ENCODE measurements at regions not wholly inside any gene's neighbourhood (a gene's known extent, or its start where the extent isn't known, plus 50 kb on each side); places are given as distances from the start of the nearest gene placed in this dataset.

DNA sequence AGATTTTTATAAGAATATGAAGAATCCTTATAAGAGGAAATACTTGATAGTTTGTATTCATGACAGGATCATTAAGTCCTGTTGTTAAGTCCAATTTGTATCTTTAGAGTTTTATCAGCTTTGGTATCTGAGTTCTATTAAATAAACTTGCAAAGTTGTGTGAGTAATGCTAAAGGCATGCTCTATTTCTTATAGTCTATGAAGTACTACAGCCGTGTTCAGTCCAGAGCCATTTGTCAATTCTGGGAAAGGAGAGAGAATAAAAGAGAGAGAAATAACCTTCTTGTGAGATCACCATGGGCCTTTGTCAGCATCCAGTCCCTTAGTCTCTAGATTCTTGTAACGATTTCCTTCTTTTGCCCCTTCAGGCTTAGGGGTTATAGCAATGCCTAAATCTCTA, 181.2 kb upstream of the POU3F2 start (continued):
- no peak for TF ChIP-seq CEBPZ (IDR thresholded peaks at IDR 0.05; ENCODE audit: low read depth, low read length)
- TF ChIP-seq JUND (IDR thresholded peaks at IDR 0.05; ENCODE audit: low read depth, low read length), result no peak
- no peak for TF ChIP-seq CBX3 (IDR thresholded peaks at IDR 0.05; ENCODE audit: borderline replicate concordance, low read depth)
- TF ChIP-seq JUNB (IDR thresholded peaks at IDR 0.05), result no peak

DNA sequence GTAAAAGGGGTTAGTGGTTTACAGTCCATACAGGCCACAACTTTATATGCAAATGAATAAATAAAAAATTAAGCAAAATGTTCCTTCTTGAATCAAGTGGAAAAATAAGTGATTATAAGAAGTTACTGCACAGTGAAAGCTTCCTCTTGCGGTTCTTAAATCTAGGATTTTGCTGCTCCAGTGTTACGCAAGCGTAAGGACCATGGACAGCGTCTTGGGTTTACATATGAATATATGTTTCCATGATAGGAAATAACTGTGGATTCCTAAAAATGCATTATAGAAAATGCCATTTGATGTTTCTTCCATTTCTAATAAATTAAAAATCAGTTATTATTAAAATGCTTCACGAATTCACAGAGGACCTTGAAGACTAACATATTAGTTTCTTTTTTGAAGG, 176.6 kb upstream of the POU3F2 start:
- POLR2A ChIA-PET, result interaction anchor here (0.6 kb wide), 1 partner anchor 129 kb away, joined by 4 read pairs; no protein-coding TSS in a partner anchor
- Histone ChIP-seq H3K4me2 (ENCODE audit: control insufficient read depth, insufficient read depth) (no peak overlapping the region), H3K4me3 (no peak overlapping the region), H3K27ac (ENCODE audit: control insufficient read depth, insufficient read depth) (no peak overlapping the region), H3K4me1 (ENCODE audit: control insufficient read depth, insufficient read depth, low read length) (no peaks in the 10 kb centered on the region), H2AFZ (ENCODE audit: control insufficient read depth, low read depth, low read length) (no peak overlapping the region), H3K36me3 (ENCODE audit: control insufficient read depth in 2 of 2, insufficient read depth in 2 of 2, low read length in 1 of 2) (no peaks in the 10 kb centered on the region), H3K79me2 (ENCODE audit: control insufficient read depth, insufficient read depth, low read length) (no peaks in the 10 kb centered on the region), H3K9ac (ENCODE audit: control insufficient read depth, insufficient read depth, low read length) (no peak overlapping the region), H4K20me1 (ENCODE audit: control insufficient read depth, insufficient read depth) (no peaks in the 10 kb centered on the region), H3K9me3 (replicated peaks; ENCODE audit: control insufficient read depth, insufficient read depth, low read length) (no peaks in the 10 kb centered on the region), H3K27me3 (replicated peaks in 1 of 2; ENCODE audit: control insufficient read depth in 2 of 2, insufficient read depth in 2 of 2, low read length in 1 of 2) (no peaks in the 10 kb centered on the region)
- DNase-seq (ENCODE audit: low read depth, low spot score) (no peak), FAIRE-seq (no peak), ATAC-seq (no peak)
- TF ChIP-seq, protein P1, sequence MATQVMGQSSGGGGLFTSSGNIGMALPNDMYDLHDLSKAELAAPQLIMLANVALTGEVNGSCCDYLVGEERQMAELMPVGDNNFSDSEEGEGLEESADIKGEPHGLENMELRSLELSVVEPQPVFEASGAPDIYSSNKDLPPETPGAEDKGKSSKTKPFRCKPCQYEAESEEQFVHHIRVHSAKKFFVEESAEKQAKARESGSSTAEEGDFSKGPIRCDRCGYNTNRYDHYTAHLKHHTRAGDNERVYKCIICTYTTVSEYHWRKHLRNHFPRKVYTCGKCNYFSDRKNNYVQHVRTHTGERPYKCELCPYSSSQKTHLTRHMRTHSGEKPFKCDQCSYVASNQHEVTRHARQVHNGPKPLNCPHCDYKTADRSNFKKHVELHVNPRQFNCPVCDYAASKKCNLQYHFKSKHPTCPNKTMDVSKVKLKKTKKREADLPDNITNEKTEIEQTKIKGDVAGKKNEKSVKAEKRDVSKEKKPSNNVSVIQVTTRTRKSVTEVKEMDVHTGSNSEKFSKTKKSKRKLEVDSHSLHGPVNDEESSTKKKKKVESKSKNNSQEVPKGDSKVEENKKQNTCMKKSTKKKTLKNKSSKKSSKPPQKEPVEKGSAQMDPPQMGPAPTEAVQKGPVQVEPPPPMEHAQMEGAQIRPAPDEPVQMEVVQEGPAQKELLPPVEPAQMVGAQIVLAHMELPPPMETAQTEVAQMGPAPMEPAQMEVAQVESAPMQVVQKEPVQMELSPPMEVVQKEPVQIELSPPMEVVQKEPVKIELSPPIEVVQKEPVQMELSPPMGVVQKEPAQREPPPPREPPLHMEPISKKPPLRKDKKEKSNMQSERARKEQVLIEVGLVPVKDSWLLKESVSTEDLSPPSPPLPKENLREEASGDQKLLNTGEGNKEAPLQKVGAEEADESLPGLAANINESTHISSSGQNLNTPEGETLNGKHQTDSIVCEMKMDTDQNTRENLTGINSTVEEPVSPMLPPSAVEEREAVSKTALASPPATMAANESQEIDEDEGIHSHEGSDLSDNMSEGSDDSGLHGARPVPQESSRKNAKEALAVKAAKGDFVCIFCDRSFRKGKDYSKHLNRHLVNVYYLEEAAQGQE (IDR thresholded peaks at IDR 0.05; ENCODE audit: low read depth, low read length), result peak; percentile 86
- TF ChIP-seq ZBTB33 (IDR thresholded peaks at IDR 0.05) (no peak), MXI1 (IDR thresholded peaks at IDR 0.05; ENCODE audit: low read depth, low read length) (no peak), IRF4 (IDR thresholded peaks at IDR 0.05; ENCODE audit: low read depth, low read length) (no peak), SP1 (IDR thresholded peaks at IDR 0.05; ENCODE audit: low read depth, low read length) (no peak)
- 61% methylated on average over 5 of the region's 5 CpGs for WGBS (ENCODE audit: insufficient coverage, insufficient replicate concordance, low lambda C conversion rate, missing lambda C conversion rate)
- CTCF ChIA-PET, result no interaction called here
- BruUV-seq (replicated peaks), result no TSS peak
- SMC1A ChIA-PET (ENCODE audit: uncharacterized antibody, unreplicated experiment), result interaction anchor here (0.7 kb wide), 1 partner anchor 686 kb away, joined by 3 read pairs; no protein-coding TSS in a partner anchor
- intact Hi-C loops (cut with micrococcal nuclease; ENCODE audit: unreplicated experiment) (no loop called here), in situ Hi-C loops (cut with MboI) (no loop called here)
- RAD21 ChIA-PET (ENCODE audit: unreplicated experiment), result no interaction called here

Measured in GM12878 (cell line).